Uterus (tissue), 3 donors: ENCODE measurements at regions not wholly inside any gene's neighbourhood (a gene's known extent, or its start where the extent isn't known, plus 50 kb on each side); places are given as distances from the start of the nearest gene placed in this dataset.
"Not testable (repeated sequence)": the region's sequence is repeated elsewhere in the genome, so short reads cannot be mapped to it uniquely, and the experiment has no call there.

ENCODE experiments used
- DNase-seq, 2 donors: peaks; one replicate each; pipeline ENCODE4 v3.0.0-alpha.2; 2019 to 2020
- H3K27ac ChIP-seq, 2 donors: fragments of 200-600 bp; sonication (generic); 1 replicate in 1 of 2; 2 replicates in 1 of 2; pipeline ENCODE4 v1.5.1; 2016 to 2018
- H3K27me3 ChIP-seq, 2 donors: fragments of 200-600 bp; sonication (generic); one replicate each; pipeline ENCODE4 v1.5.1; 2018 to 2019; ENCODE audit warnings: control low read depth in 1 of 2
- H3K36me3 ChIP-seq, 2 donors: fragments of 200-600 bp; sonication (generic); one replicate each; pipeline ENCODE4 v1.5.1; 2019; ENCODE audit warnings: control low read depth in 1 of 2
- H3K4me1 ChIP-seq, 2 donors: fragments of 200-600 bp; sonication (generic); one replicate each; pipeline ENCODE4 v1.5.1; 2018 to 2019; ENCODE audit warnings: control low read depth in 1 of 2
- H3K4me3 ChIP-seq, 2 donors: fragments of 200-600 bp; sonication (generic); 1 replicate in 1 of 2; 2 replicates in 1 of 2; pipeline ENCODE4 v1.5.1; 2018 to 2019; ENCODE audit warnings: mild to moderate bottlenecking in 1 of 2
- H3K9me3 ChIP-seq, 2 donors: fragments of 200-600 bp; sonication (generic); one replicate each; pipeline ENCODE4 v1.5.1; 2019; ENCODE audit warnings: control low read depth in 1 of 2
- POLR2A ChIP-seq, 2 donors: fragments of 450-650 bp; IDR thresholded peaks; one replicate each; pipeline ENCODE4 v1.6.1; 2016; ENCODE audit warnings: antibody characterized with exemption in 2 of 2, mild to moderate bottlenecking in 1 of 2, moderate library complexity in 1 of 2
- intact Hi-C: fragments of 100-400 bp; cut with DNase I; formaldehyde crosslinking; loops from one replicate; pipeline ENCODE4 v1.15.1; 2023; ENCODE audit warnings: low total_unique reads
- TF ChIP-seq, protein P1 (sequence below), 4 experiments: fragments of 200-600 bp in 2 of 4; fragments of 450-650 bp in 2 of 4; sonication (generic) in 2 of 4; IDR thresholded peaks; one replicate each; pipeline ENCODE4 v1.5.1; 2016 to 2019; ENCODE audit warnings: antibody characterized with exemption in 4 of 4, mild to moderate bottlenecking in 2 of 4, moderate library complexity in 1 of 4
- donor health status: DM: yes; HTN: yes; CAD: no.

DNA sequence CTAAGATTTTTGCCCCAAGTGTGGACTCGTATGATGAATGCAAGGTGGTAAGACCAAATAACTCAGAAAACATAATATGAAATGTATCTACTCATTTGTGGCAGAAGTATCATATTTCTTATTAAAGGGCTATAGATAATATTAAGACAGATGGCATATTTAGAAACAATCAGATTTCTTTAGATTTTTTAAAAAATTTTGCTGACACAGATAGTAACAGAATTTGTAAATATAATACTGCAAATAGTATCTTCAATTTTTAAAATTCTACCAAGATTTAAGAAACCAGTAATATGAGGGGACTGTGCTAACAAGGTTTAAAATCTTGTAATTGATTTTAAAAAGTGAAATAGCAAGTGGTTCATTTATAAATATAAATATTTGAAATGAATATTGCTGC, 1064.1 kb downstream of the DIPK2A start:
- Histone ChIP-seq H3K36me3 (no peaks in the 10 kb centered on the region), H3K4me1 (no peaks in the 10 kb centered on the region), H3K27ac (no peak overlapping the region), H3K9me3 (no peaks in the 10 kb centered on the region), H3K4me3 (no peak overlapping the region), H3K27me3 (no peaks in the 10 kb centered on the region)
- DNase-seq = no peak
- no peak for TF ChIP-seq POLR2A (IDR thresholded peaks at IDR 0.05)
- TF ChIP-seq, protein P1, sequence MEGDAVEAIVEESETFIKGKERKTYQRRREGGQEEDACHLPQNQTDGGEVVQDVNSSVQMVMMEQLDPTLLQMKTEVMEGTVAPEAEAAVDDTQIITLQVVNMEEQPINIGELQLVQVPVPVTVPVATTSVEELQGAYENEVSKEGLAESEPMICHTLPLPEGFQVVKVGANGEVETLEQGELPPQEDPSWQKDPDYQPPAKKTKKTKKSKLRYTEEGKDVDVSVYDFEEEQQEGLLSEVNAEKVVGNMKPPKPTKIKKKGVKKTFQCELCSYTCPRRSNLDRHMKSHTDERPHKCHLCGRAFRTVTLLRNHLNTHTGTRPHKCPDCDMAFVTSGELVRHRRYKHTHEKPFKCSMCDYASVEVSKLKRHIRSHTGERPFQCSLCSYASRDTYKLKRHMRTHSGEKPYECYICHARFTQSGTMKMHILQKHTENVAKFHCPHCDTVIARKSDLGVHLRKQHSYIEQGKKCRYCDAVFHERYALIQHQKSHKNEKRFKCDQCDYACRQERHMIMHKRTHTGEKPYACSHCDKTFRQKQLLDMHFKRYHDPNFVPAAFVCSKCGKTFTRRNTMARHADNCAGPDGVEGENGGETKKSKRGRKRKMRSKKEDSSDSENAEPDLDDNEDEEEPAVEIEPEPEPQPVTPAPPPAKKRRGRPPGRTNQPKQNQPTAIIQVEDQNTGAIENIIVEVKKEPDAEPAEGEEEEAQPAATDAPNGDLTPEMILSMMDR (IDR thresholded peaks at IDR 0.05) = no peak
- intact Hi-C loops = no loop called here

DNA sequence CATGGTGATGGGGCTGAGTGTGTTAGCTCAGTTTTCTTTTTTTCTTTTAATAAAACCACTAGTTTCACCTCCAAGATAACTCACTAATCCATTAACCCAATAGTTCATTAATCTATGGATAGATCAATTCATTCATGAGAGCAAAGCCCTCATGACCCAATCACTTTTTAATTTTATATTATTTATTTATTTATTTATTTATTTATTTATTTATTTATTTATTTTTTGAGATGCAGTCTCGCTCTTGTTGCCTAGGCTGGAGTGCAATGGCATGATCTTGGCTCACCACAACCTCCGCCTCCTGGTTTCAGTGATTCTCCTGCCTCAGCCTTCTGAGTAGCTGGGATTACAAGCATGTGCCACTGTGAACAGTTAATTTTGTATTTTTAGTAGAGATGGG, 1082.4 kb downstream of the DIPK2A start:
- H3K9me3 ChIP-seq, DNase-seq, H3K4me3 ChIP-seq, H3K4me1 ChIP-seq, H3K36me3 ChIP-seq, H3K27me3 ChIP-seq, intact Hi-C loops, H3K27ac ChIP-seq: not testable (repeated sequence)

DNA sequence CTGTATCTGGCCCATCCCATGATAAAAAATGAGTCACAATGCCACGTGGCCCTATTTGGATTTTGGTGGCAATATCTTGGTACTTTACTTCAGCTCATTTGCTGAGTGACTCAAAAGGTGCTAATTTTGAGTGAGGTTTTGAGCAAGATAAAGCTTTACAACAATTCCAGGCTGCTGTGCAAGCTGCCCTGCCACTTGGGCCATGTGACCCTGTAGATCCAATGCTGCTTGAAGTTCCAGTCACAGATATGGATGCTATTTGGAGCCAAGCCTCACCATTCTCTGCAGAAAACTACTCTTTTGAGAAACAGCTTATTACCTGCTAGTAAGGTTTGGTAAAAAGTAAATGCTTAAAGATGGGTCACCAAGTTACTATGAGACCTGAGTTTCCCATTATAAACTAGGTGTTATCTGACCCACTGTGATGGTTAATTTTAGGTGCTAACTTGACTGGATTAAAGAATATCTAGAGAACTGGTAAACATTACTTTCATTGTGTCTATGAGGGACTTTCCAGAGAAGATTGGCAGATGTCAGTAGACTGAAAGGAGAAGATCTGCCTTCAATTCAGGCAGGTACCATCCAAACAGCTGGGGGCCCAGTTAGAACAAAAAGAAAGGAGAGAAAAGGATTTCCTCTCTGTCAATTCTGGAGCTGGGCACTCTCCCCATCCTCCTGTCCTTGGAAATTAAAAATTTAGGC, 1083.9 kb downstream of the DIPK2A start:
- no peaks in the 10 kb centered on the region for H3K36me3 ChIP-seq
- TF ChIP-seq, protein P1 (IDR thresholded peaks at IDR 0.05) = no peak
- TF ChIP-seq POLR2A (IDR thresholded peaks at IDR 0.05) = no peak
- H3K4me3 ChIP-seq = no peak overlapping the region
- H3K27ac ChIP-seq = no peak overlapping the region
- no peaks in the 10 kb centered on the region for H3K4me1 ChIP-seq
- H3K9me3 ChIP-seq = no peaks in the 10 kb centered on the region
- intact Hi-C loops = no loop called here
- no peaks in the 10 kb centered on the region for H3K27me3 ChIP-seq
- no peak for DNase-seq

DNA sequence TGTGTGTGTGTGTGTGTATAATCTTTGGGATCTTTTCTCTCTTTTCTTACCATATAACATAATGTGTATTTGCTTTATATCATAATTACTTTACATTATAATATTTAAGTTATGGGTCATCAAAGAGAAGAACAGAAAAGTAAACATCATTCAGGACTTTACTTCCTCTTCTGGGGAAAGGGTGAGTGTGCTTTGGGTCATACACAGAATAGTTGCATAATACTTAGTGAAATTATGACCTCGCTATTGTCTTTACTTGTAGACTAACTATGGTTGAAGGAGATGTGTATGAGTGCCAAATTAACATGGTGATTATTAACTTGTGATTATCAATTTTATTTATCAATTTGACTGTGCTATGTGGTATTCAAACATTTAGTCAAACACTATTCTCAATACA, 1086.9 kb downstream of the DIPK2A start:
- Histone ChIP-seq H3K36me3 (no peaks in the 10 kb centered on the region), H3K9me3 (no peaks in the 10 kb centered on the region), H3K27me3 (no peaks in the 10 kb centered on the region), H3K4me3 (no peak overlapping the region), H3K4me1 (no peaks in the 10 kb centered on the region), H3K27ac (no peak overlapping the region)
- DNase-seq = no peak
- no peak for TF ChIP-seq POLR2A (IDR thresholded peaks at IDR 0.05)
- intact Hi-C loops = no loop called here

DNA sequence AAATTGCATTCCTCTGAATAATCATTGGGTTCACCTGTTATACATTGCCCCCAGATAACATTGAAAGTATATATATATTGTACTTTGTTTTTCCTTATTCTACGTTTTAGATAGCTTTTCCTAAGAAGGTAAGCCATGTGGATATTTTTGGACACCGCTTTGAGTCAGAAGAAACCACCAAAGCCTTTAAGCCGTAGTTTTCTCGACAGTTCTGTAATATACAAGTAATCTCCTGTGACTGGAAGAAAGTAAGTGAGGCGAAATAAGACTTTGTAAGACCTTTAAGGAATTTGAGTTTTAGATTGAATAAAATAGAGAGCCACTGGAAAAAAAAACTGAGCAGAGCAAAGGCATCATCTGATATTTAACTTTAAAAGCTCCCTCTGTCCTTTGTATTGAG, 1092.0 kb downstream of the DIPK2A start:
- intact Hi-C loops = no loop called here
- no peak for DNase-seq
- TF ChIP-seq, protein P1 (IDR thresholded peaks at IDR 0.05) = no peak
- no peak for TF ChIP-seq POLR2A (IDR thresholded peaks at IDR 0.05)
- Histone ChIP-seq H3K4me3 (no peak overlapping the region), H3K9me3 (no peaks in the 10 kb centered on the region), H3K27ac (no peak overlapping the region), H3K36me3 (no peaks in the 10 kb centered on the region), H3K27me3 (no peaks in the 10 kb centered on the region), H3K4me1 (no peaks in the 10 kb centered on the region)

DNA sequence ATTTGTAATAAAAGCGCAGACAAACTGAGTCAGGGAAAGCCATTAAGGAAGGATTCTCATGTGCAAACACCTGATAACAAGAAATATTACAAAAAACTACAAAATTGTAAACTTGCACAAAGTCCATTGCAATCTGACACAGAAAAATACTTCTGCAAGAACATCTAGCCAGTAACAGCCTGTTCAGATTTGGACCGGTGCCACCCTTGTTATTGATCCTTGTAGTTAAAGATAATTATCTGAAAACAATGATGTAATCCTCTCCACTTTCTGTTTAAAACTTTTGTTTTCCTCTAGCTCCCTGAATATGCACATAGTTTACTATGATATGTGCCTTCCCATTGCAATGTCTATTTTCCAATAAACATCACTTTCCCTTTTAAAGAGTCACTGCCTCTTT, 1090.2 kb downstream of the PLOD2 start:
- Histone ChIP-seq H3K27ac (no peak overlapping the region), H3K4me1 (no peaks in the 10 kb centered on the region), H3K4me3 (no peak overlapping the region), H3K27me3 (no peaks in the 10 kb centered on the region), H3K9me3 (no peaks in the 10 kb centered on the region), H3K36me3 (no peaks in the 10 kb centered on the region)
- intact Hi-C loops = no loop called here
- TF ChIP-seq, protein P1 (IDR thresholded peaks at IDR 0.05) = no peak
- no peak for TF ChIP-seq POLR2A (IDR thresholded peaks at IDR 0.05)
- DNase-seq = no peak
